Activated T-helper 2 cell treated with anti-CD3 and anti-CD28 coated beads, Interferon-gamma antibody, Interleukin-2, Interleukin-4, amounts not matched to agents 10 μg/mL and 5 μg/mL and 100 μg/mL, durations not matched to agents 14 hours and 24 hours and 36 hours (primary cell): ENCODE measurements at regions not wholly inside any gene's neighbourhood (a gene's known extent, or its start where the extent isn't known, plus 50 kb on each side); places are given as distances from the start of the nearest gene placed in this dataset.

ENCODE experiments used
- DNase-seq: peaks from one replicate; pipeline ENCODE4 v3.0.0; 2021; ENCODE audit warnings: low spot score
- H3K27ac Mint-ChIP-seq: one replicate; pipeline ENCODE4 v1.8.0; 2021; ENCODE audit warnings: mixed read lengths
- H3K27me3 Mint-ChIP-seq: one replicate; pipeline ENCODE4 v1.8.0; 2021; ENCODE audit warnings: low read depth, mixed read lengths
- H3K36me3 Mint-ChIP-seq: one replicate; pipeline ENCODE4 v1.8.0; 2021; ENCODE audit warnings: low read depth, mixed read lengths
- H3K4me1 Mint-ChIP-seq: one replicate; pipeline ENCODE4 v1.8.0; 2021; ENCODE audit warnings: low read depth, mixed read lengths
- H3K4me3 Mint-ChIP-seq: one replicate; pipeline ENCODE4 v1.8.0; 2021; ENCODE audit warnings: low read depth, mild to moderate bottlenecking, moderate library complexity, mixed read lengths
- H3K9me3 Mint-ChIP-seq: one replicate; pipeline ENCODE4 v1.8.0; 2021; ENCODE audit warnings: mixed read lengths
- intact Hi-C: fragments of 100-400 bp; cut with micrococcal nuclease; formaldehyde crosslinking; loops from one replicate; pipeline ENCODE4 v1.15.1; 2023

DNA sequence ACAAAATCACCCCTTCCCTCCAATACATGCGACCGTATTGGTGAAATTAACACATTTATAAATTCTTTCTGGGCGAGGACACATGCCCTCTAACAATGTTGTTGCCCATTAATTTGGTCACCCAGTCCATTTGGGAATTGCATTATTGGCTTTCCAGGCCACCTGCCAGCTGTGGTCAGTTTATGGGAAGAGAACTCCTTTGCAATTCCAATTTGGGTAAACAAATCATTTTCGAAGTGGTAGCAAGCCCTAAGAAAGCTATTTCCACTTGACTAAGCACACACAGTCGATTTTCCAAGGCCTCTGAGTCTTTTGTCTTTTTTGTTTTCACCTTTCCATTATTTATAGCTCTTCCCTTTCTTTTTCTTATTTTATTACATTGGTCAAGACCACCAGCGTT lies 362.3 kb upstream of the RGMA start:
- Mint-ChIP-seq H3K4me3 (no peak overlapping the region), H3K9me3 (no peaks in the 10 kb centered on the region), H3K36me3 (no peaks in the 10 kb centered on the region), H3K27me3 (no peaks in the 10 kb centered on the region), H3K27ac (no peak overlapping the region), H3K4me1 (no peaks in the 10 kb centered on the region)
- intact Hi-C loops: no loop called here
- DNase-seq: no peak

DNA sequence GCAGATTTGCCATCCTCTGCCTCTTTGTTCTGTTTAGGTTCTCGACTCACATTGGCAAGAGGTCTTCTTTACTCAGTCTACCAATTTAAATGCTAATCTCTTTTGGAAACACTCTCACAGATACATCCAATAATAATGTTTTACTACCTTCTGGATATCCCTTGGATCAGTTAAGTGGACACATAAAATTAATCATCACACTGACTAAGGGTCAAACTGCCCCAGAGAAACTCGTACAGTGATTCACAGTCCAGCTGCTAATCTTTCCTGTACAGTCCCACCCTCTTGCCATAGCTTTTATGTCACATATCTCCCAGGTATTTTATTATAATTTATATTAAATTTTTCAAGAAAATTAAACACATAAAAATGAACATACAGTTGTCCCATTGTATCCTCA lies 360.8 kb upstream of the RGMA start:
- no peaks in the 10 kb centered on the region for H3K36me3 Mint-ChIP-seq
- no peak overlapping the region for H3K4me3 Mint-ChIP-seq
- H3K27me3 Mint-ChIP-seq: peaks cover 1% of the 10 kb centered on the region
- no peak overlapping the region for H3K27ac Mint-ChIP-seq
- H3K9me3 Mint-ChIP-seq: no peaks in the 10 kb centered on the region
- no peaks in the 10 kb centered on the region for H3K4me1 Mint-ChIP-seq
- DNase-seq: no peak
- intact Hi-C loops: no loop called here

DNA sequence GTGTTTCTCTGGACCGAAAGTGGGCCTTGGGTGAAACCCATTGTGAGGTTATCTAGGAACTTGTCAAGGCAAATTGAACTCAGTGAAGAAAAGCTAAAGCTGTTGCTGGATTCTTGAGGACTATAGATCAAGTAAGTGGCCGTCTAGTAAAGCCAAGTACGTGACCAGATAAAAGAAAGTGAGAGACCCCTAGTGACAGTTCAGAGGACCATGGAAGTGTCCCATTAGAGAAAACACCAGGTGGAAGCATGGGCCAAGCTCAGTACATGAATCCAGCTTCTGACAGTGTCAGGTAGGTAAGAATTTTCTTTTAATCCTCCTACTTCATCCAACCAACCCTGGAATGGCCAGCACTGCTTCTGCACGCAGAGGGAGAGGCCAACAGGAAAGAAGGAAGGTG lies 349.3 kb upstream of the RGMA start:
- no peak for DNase-seq
- no peaks in the 10 kb centered on the region for H3K9me3 Mint-ChIP-seq
- H3K27ac Mint-ChIP-seq: no peak overlapping the region
- intact Hi-C loops: no loop called here
- no peaks in the 10 kb centered on the region for H3K36me3 Mint-ChIP-seq
- no peaks in the 10 kb centered on the region for H3K4me1 Mint-ChIP-seq
- H3K4me3 Mint-ChIP-seq: no peak overlapping the region
- no peaks in the 10 kb centered on the region for H3K27me3 Mint-ChIP-seq

DNA sequence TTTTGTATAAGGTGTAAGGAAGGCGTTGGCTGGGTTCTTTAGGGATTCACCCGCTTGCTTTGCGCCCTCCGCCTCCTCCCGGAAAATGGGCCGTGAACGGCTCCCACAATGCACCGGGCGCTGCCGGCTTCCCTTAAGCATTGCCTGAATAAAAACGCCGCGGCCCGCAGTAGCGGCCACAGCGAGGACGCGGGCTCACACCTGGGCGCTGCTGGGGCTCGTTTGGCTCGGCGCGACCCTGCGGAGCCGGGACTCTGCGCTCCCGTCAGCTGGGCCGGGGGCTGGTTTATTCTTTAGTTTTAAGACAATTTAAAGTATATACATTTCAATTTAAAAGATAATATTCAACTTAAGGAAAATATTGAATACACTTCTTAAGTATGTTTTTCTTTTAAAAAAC lies 343.5 kb upstream of the RGMA start:
- Mint-ChIP-seq H3K36me3 (no peaks in the 10 kb centered on the region), H3K9me3 (no peaks in the 10 kb centered on the region), H3K27ac (no peak overlapping the region), H3K4me3 (no peak overlapping the region), H3K27me3 (no peaks in the 10 kb centered on the region), H3K4me1 (no peaks in the 10 kb centered on the region)
- no peak for DNase-seq
- intact Hi-C loops: no loop called here

DNA sequence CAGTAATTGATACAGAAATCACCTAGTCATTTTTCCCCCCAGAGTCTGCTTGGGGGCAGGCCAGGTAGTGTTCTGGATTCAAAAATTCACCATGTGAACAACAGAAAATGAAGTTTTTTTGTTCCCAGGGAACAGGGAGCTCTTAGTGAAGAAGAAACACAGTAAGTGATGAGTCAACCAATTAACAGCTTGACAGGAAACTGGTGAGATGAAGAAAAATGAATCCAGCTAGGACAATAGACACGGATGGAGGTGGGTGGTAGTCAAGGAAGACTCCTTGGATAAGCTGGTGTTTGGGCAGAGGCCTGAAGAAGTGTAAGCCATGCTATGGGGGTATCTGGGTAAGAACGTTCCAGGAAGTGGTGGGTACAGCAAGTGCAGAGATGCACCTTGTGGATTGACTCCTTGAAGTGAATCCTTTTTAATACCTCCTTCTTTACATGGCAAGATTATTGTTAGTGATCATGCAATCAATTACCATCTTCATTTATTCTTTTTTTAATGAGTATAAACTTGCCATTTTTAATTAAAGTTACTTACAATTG lies 339.9 kb upstream of the RGMA start:
- H3K27ac Mint-ChIP-seq: no peak overlapping the region
- H3K27me3 Mint-ChIP-seq: no peaks in the 10 kb centered on the region
- H3K36me3 Mint-ChIP-seq: no peaks in the 10 kb centered on the region
- H3K4me1 Mint-ChIP-seq: no peaks in the 10 kb centered on the region
- intact Hi-C loops: no loop called here
- H3K9me3 Mint-ChIP-seq: no peaks in the 10 kb centered on the region
- no peak overlapping the region for H3K4me3 Mint-ChIP-seq
- DNase-seq: no peak

DNA sequence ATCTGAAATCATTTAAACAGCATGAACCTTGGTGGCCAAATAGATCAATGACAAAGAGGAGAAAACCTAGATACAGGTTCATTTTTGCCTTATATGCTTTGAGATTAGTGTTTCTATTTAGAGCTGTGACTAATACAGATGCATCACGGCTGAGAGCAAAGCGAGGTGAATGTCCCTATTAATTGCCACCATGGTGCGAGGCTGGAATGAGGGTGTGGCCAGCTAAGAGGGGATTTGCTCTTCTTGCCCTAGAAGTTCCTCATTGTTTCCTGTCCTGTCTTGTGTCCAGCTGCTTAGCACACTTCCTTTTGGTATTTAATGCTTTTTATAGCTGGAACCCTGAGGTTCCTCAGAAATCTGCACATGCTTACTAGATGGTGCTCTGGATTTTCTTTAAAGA lies 339.1 kb upstream of the RGMA start:
- Mint-ChIP-seq H3K4me1 (no peaks in the 10 kb centered on the region), H3K9me3 (no peaks in the 10 kb centered on the region)

DNA sequence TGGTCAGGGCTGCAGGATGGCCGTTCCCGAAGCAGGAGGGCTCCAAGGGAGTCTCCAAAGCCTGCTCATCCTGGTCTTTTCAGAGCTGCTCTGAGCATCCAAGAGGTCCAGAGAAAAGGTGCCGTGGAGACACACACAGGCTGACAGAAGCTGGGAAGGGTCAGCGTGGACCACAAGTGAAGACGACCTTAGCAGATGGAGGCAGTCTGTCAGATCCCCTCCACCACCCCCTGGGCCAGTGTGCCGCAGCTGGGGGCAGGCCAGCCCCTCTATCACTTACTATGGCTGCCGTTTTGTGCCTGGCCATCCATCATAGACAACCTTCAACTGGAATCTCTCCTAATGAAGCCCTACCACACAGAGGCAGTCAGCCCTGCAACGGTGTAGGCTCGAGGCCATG lies 335.1 kb upstream of the RGMA start:
- H3K36me3 Mint-ChIP-seq: no peaks in the 10 kb centered on the region

More for the DNA sequence above, 339.1 kb upstream of the RGMA start:
- Mint-ChIP-seq H3K27me3 (no peaks in the 10 kb centered on the region), H3K36me3 (no peaks in the 10 kb centered on the region), H3K27ac (no peak overlapping the region), H3K4me3 (no peak overlapping the region)
- no peak for DNase-seq
- intact Hi-C loops: no loop called here

DNA sequence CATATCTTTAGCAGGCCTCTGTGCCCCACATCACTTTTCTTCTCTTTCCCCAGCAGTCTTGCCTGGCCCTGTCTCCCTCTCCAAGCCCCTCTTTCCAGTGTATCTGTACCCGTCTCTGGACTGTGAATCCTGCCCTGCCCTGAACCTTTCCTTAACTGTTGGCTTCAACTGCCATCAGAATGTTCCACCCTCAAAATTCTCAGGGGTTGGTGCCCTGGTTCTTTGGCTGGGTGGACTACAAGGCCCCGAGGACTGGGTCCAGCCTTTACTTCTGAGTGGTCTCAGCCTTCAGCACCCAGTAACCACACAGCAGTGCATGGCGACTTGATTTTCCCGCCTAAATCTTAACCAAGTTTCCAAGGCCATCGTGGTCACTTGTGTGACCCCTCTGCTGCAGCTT lies 333.5 kb upstream of the RGMA start:
- intact Hi-C loops: no loop called here
- DNase-seq: no peak
- no peaks in the 10 kb centered on the region for H3K27me3 Mint-ChIP-seq
- no peak overlapping the region for H3K27ac Mint-ChIP-seq
- H3K4me1 Mint-ChIP-seq: no peaks in the 10 kb centered on the region
- no peaks in the 10 kb centered on the region for H3K36me3 Mint-ChIP-seq
- no peak overlapping the region for H3K4me3 Mint-ChIP-seq
- no peaks in the 10 kb centered on the region for H3K9me3 Mint-ChIP-seq

More for the DNA sequence above, 335.1 kb upstream of the RGMA start:
- Mint-ChIP-seq H3K27me3 (no peaks in the 10 kb centered on the region), H3K4me1 (no peaks in the 10 kb centered on the region), H3K4me3 (no peak overlapping the region), H3K27ac (no peak overlapping the region), H3K9me3 (no peaks in the 10 kb centered on the region)
- intact Hi-C loops: no loop called here
- no peak for DNase-seq

DNA sequence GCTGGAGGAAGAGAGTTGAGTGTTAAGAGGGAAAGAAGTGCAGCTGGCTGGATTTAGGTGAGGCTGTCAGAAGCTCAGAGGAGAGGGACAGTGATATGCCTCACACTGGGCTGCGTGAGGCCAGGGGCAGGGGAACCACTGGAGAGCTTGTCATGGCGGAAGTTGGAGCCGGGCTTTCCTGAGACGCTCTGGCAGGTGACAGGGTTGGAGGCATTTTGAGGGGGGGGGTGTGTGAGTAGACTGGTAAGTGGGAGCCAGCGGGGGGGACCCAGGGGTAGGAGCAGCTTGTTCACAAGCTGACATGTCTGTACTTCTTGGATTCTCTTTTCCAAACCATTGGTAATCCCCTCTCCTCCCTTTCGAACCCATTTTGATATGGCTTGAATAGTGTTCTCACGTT lies 331.5 kb upstream of the RGMA start:
- H3K27ac Mint-ChIP-seq: no peak overlapping the region
- intact Hi-C loops: no loop called here

DNA sequence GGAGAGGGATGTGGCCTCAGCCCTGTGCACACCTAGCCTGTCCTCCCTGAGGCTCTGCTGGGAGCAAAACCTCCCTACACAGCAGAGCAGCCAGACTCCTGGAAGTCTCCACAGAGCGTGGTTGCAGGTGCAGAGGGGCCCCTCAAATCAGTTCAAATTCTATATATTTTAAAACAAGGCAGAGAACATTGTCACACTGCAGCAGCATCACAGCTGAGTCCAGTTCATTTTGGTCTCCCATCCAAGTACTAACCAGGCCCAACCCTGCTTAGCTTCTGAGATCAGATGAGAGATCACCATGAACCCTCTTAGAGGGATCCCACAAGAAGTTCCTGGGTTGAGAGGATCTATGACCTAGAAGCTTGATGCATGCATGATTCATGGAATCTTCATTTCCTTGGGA lies 331.0 kb upstream of the RGMA start:
- no peaks in the 10 kb centered on the region for H3K4me1 Mint-ChIP-seq
- intact Hi-C loops: no loop called here
- no peak for DNase-seq
- H3K27me3 Mint-ChIP-seq: no peaks in the 10 kb centered on the region
- H3K4me3 Mint-ChIP-seq: no peak overlapping the region
- no peaks in the 10 kb centered on the region for H3K36me3 Mint-ChIP-seq
- no peak overlapping the region for H3K27ac Mint-ChIP-seq
- no peaks in the 10 kb centered on the region for H3K9me3 Mint-ChIP-seq

More for the DNA sequence above, 331.5 kb upstream of the RGMA start:
- Mint-ChIP-seq H3K4me1 (no peaks in the 10 kb centered on the region), H3K36me3 (no peaks in the 10 kb centered on the region), H3K27me3 (no peaks in the 10 kb centered on the region), H3K9me3 (no peaks in the 10 kb centered on the region), H3K4me3 (no peak overlapping the region)
- DNase-seq: no peak

DNA sequence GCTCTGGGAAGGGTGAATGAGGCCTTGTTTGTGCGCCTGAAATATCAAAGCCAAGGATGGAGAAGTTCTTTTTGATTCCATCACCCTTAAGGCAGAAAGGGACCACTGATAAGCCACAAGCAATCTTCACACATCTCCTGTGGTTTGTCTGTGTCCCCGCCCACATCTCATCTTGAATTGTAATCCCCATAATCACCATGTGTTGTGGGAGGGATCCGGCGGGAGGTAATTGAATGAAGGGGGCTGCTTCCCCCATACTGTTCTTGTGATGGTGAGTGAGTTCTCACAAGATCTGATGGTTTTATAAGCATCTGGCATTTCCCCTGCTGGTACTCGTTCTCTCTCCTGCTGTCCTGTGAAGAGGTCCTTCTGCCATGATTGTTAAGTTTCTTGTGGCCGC lies 329.6 kb upstream of the RGMA start:
- Mint-ChIP-seq H3K4me3 (no peak overlapping the region), H3K27me3 (no peaks in the 10 kb centered on the region), H3K27ac (no peak overlapping the region), H3K4me1 (no peaks in the 10 kb centered on the region), H3K9me3 (no peaks in the 10 kb centered on the region), H3K36me3 (no peaks in the 10 kb centered on the region)
- intact Hi-C loops: no loop called here
- no peak for DNase-seq

DNA sequence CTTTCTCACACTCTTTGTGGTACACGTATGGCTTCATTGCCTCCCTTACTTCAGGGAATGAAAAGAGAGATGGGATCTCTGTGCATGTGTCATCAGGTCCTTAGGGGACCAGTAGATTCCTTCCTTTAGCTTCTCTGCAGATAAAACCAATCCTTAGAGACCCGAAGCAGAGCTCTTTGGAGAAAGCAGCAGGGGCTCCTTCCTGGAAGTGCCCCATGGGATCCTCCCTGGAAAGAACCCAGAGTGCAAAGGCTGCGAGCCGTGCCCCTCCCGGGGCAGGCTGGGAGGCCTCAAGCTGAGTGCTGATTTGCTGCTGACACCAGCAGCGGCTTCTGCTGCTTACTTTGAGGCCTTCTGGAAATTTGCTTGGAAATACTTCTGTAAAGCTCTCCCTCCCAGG lies 328.6 kb upstream of the RGMA start:
- Mint-ChIP-seq H3K4me3 (no peak overlapping the region), H3K27ac (no peak overlapping the region), H3K36me3 (no peaks in the 10 kb centered on the region), H3K4me1 (no peaks in the 10 kb centered on the region), H3K27me3 (no peaks in the 10 kb centered on the region), H3K9me3 (no peaks in the 10 kb centered on the region)
- DNase-seq: no peak
- intact Hi-C loops: no loop called here

DNA sequence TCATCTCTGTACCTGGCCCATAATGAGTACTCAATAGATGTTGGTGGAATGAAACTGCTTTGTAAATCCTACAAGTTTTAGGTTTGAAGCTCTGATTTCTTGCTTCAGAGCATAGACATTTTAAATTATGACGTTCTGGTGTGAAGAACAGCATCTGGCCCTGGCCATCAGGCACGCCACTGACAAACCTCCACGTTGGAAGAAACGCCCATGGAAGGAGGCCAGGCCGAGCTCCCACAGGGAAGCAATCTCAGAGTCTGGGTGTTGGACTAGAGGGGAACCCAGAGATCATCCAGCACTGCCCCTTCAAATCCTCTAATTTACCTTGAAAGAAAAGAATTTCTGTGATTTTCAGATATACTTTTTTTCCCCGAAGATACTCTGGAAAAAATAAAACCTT lies 328.1 kb upstream of the RGMA start:
- Mint-ChIP-seq H3K4me1 (no peaks in the 10 kb centered on the region), H3K27ac (no peak overlapping the region)

DNA sequence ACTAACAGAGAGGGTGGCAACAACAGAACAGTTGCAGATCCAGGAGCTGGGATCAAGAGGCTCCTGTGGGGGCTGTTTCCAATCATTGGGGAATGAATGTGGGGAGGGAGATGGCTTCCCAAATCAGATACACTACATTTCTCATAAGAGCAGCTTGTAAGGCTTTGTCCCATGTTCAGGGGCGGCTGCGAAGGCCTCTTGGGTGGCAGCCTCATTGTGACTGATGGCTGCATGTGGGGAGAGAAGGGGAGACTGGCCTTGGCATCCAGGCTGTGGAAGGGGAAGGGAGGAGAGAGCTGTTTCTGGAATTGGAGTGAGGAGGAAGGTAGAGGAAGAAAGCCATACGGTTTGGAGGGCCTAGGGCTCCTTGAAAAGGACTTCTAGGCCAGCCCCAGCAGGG lies 326.6 kb upstream of the RGMA start:
- no peak for DNase-seq
- Mint-ChIP-seq H3K4me1 (no peaks in the 10 kb centered on the region), H3K4me3 (no peak overlapping the region), H3K36me3 (no peaks in the 10 kb centered on the region), H3K9me3 (no peaks in the 10 kb centered on the region), H3K27ac (no peak overlapping the region), H3K27me3 (no peaks in the 10 kb centered on the region)
- intact Hi-C loops: no loop called here

More for the DNA sequence above, 328.1 kb upstream of the RGMA start:
- no peak for DNase-seq
- no peaks in the 10 kb centered on the region for H3K27me3 Mint-ChIP-seq
- no peaks in the 10 kb centered on the region for H3K36me3 Mint-ChIP-seq
- no peak overlapping the region for H3K4me3 Mint-ChIP-seq
- no peaks in the 10 kb centered on the region for H3K9me3 Mint-ChIP-seq
- intact Hi-C loops: no loop called here
